Erythroblast (primary cell): ENCODE measurements at regions not wholly inside any gene's neighbourhood (a gene's known extent, or its start where the extent isn't known, plus 50 kb on each side); places are given as distances from the start of the nearest gene placed in this dataset.

Source experiments
- GATA1 ChIP-seq: IDR thresholded peaks from 2 replicates; pipeline ENCODE4 v1.6.1; 2011; ENCODE audit warnings: low read depth, mild to moderate bottlenecking, control low read depth, low read length, moderate library complexity
- POLR2A ChIP-seq: IDR thresholded peaks from 2 replicates; pipeline ENCODE4 v1.6.1; 2011; ENCODE audit warnings: mild to moderate bottlenecking, low read length

DNA sequence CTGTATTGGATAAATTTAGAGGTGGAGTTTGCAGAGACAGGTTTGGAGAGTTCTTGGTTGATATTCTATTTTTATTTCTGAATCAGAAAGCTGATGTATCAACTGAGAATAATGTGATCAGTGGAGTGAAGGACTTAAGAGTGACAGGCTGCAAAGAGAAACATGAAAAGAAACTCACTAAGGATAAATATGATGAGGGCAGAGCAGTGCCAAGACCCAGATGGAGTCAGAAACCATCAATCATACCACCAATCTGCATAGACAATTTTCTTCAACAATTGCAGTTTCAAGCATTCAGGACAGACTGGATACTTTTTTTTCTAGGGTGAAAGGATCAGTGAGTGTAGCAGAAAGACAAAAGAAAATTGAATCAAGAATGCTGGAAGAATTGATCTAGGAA, 226.7 kb upstream of the NAV3 start:
- TF ChIP-seq POLR2A (no peak), GATA1 (no peak)
